PC-3 (cell line): ENCODE measurements at regions not wholly inside any gene's neighbourhood (a gene's known extent, or its start where the extent isn't known, plus 50 kb on each side); places are given as distances from the start of the nearest gene placed in this dataset.

Source experiments
- ATAC-seq: fragments of 200-7000 bp; cut with Tn5 transposase; 2 replicates; pipeline ENCODE4 v1.9.1; 2020; ENCODE audit warnings: mild to moderate bottlenecking, moderate library complexity
- BruUV-seq: library from RNA; stranded (reverse); fragments of 400-500 nt; replicated peaks from 2 replicates; lab custom pipeline; 2021; lab: Mats Ljungman, UMichigan
- CTCF ChIA-PET: fragments of 300-600 bp; sonication (Branson Sonifier 250); formaldehyde crosslinking; loops from one replicate; lab custom pipeline; 2022; ENCODE audit warnings: antibody characterized with exemption; lab: Charles Lee
- POLR2A ChIA-PET: fragments of 300-600 bp; sonication (Branson Sonifier 250); formaldehyde crosslinking; loops from one replicate; lab custom pipeline; 2022; ENCODE audit warnings: antibody characterized with exemption; ENCODE audit not compliant: unreplicated experiment; lab: Charles Lee
- DNase-seq: peaks from one replicate; pipeline ENCODE4 v3.0.0-alpha.2; 2015
- H2AFZ ChIP-seq: fragments of 300-600 bp; sonication (generic); 2 replicates; pipeline ENCODE4 v1.6.0; 2016; ENCODE audit warnings: antibody characterized with exemption, low read length
- H3F3A ChIP-seq: fragments of 300-600 bp; sonication (generic); one replicate; pipeline ENCODE4 v1.6.0; 2017; ENCODE audit warnings: antibody characterized with exemption, low read length, control low read depth, mild to moderate bottlenecking; ENCODE audit not compliant: unreplicated experiment
- H3K27ac ChIP-seq: fragments of 300-600 bp; sonication (generic); 2 replicates; pipeline ENCODE4 v1.5.1; 2016; ENCODE audit warnings: mild to moderate bottlenecking, low read length
- H3K27me3 ChIP-seq: fragments of 300-600 bp; sonication (generic); 2 replicates; pipeline ENCODE4 v1.6.1; 2016; ENCODE audit warnings: low read length, mixed read lengths
- H3K36me3 ChIP-seq: fragments of 300-600 bp; sonication (generic); 2 replicates; pipeline ENCODE4 v1.6.1; 2016; ENCODE audit warnings: low read depth, mixed run types, low read length, mixed read lengths
- H3K4me1 ChIP-seq: fragments of 300-600 bp; sonication (generic); 2 replicates; pipeline ENCODE4 v1.5.1; 2016; ENCODE audit warnings: low read length; ENCODE audit not compliant: insufficient read depth
- H3K4me2 ChIP-seq: fragments of 300-600 bp; sonication (generic); 2 replicates; pipeline ENCODE4 v1.6.0; 2016; ENCODE audit warnings: low read length
- H3K4me3 ChIP-seq: fragments of 300-600 bp; sonication (generic); 2 replicates; pipeline ENCODE4 v1.5.1; 2016; ENCODE audit warnings: mild to moderate bottlenecking, low read length, mixed read lengths
- H3K79me2 ChIP-seq: fragments of 300-600 bp; sonication (generic); 2 replicates; pipeline ENCODE4 v1.6.1; 2017; ENCODE audit warnings: low read length, mixed read lengths
- H3K9ac ChIP-seq: fragments of 300-600 bp; sonication (generic); 2 replicates; pipeline ENCODE4 v1.6.0; 2016; ENCODE audit warnings: mild to moderate bottlenecking, low read length
- H3K9me2 ChIP-seq: fragments of 300-600 bp; sonication (generic); replicated peaks from 2 replicates; pipeline ENCODE4 v1.6.1; 2016; ENCODE audit warnings: mixed run types, low read length, mixed read lengths
- H3K9me3 ChIP-seq: fragments of 300-600 bp; sonication (generic); 2 replicates; pipeline ENCODE4 v1.6.1; 2016; ENCODE audit warnings: low read length, mixed read lengths
- H4K20me1 ChIP-seq: fragments of 300-600 bp; sonication (generic); 2 replicates; pipeline ENCODE4 v1.6.1; 2016; ENCODE audit warnings: low read length, mixed read lengths
- EZH2 ChIP-seq: fragments of 300-600 bp; sonication (generic); IDR thresholded peaks from one replicate; pipeline ENCODE4 v1.6.1; 2017; ENCODE audit warnings: antibody characterized with exemption, mild to moderate bottlenecking, low read length; ENCODE audit not compliant: unreplicated experiment
- EZH2phosphoT487 ChIP-seq: fragments of 300-600 bp; sonication (generic); IDR thresholded peaks from 2 replicates; pipeline ENCODE4 v1.6.1; 2018; ENCODE audit warnings: mild to moderate bottlenecking, antibody characterized with exemption, low read length, borderline replicate concordance
- intact Hi-C: fragments of 100-400 bp; cut with micrococcal nuclease; formaldehyde crosslinking; loops from 2 replicates; pipeline ENCODE4 v1.9.0; 2023
- TF ChIP-seq, protein P1 (sequence below): fragments of 300-600 bp; sonication (generic); conservative IDR thresholded peaks from 2 replicates; pipeline ENCODE4 v1.5.1; 2017; ENCODE audit warnings: antibody characterized with exemption, low read depth, mild to moderate bottlenecking, low read length

DNA sequence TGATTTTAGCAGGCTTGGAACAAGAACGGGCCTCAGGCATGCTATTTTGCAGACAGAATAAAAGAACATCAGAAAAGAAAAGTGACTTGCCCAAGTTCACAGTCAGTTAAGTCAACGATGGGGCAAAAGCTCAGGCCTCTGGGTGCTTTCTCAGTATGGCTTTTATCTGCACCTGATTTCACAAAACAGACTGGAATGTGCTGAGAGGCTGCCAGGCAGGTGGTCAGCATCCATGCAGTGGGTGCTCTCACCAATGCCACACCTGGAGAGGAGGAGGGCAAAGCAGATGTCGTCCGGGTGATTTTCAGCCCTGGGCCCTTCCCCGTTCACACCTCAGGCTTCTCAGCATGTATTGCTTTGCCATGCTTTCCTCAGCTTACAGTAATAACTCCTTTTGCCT is 854.6 kb downstream of the RNF144A start:
- CTCF ChIA-PET = no interaction called here
- Histone ChIP-seq H3K9me2 (no peaks in the 10 kb centered on the region), H3K9ac (no peak overlapping the region; the same call in 1 of the 2 replicates), H3K79me2 (no peaks in the 10 kb centered on the region), H3K4me1 (peaks cover 23% of the 10 kb centered on the region), H3K27me3 (no peaks in the 10 kb centered on the region), H2AFZ (no peak overlapping the region), H3K27ac (peak overlapping the region; percentile 99), H3K4me3 (no peak overlapping the region), H3K9me3 (no peaks in the 10 kb centered on the region), H3F3A (no peaks in the 10 kb centered on the region), H4K20me1 (no peaks in the 10 kb centered on the region), H3K4me2 (no peak overlapping the region), H3K36me3 (no peaks in the 10 kb centered on the region)
- DNase-seq (no peak), ATAC-seq (no peak)
- TF ChIP-seq EZH2phosphoT487 = no peak
- TF ChIP-seq, protein P1, sequence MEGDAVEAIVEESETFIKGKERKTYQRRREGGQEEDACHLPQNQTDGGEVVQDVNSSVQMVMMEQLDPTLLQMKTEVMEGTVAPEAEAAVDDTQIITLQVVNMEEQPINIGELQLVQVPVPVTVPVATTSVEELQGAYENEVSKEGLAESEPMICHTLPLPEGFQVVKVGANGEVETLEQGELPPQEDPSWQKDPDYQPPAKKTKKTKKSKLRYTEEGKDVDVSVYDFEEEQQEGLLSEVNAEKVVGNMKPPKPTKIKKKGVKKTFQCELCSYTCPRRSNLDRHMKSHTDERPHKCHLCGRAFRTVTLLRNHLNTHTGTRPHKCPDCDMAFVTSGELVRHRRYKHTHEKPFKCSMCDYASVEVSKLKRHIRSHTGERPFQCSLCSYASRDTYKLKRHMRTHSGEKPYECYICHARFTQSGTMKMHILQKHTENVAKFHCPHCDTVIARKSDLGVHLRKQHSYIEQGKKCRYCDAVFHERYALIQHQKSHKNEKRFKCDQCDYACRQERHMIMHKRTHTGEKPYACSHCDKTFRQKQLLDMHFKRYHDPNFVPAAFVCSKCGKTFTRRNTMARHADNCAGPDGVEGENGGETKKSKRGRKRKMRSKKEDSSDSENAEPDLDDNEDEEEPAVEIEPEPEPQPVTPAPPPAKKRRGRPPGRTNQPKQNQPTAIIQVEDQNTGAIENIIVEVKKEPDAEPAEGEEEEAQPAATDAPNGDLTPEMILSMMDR = no peak
- no peak for TF ChIP-seq EZH2
- POLR2A ChIA-PET = no interaction called here
- intact Hi-C loops = no loop called here
- BruUV-seq = no TSS peak

DNA sequence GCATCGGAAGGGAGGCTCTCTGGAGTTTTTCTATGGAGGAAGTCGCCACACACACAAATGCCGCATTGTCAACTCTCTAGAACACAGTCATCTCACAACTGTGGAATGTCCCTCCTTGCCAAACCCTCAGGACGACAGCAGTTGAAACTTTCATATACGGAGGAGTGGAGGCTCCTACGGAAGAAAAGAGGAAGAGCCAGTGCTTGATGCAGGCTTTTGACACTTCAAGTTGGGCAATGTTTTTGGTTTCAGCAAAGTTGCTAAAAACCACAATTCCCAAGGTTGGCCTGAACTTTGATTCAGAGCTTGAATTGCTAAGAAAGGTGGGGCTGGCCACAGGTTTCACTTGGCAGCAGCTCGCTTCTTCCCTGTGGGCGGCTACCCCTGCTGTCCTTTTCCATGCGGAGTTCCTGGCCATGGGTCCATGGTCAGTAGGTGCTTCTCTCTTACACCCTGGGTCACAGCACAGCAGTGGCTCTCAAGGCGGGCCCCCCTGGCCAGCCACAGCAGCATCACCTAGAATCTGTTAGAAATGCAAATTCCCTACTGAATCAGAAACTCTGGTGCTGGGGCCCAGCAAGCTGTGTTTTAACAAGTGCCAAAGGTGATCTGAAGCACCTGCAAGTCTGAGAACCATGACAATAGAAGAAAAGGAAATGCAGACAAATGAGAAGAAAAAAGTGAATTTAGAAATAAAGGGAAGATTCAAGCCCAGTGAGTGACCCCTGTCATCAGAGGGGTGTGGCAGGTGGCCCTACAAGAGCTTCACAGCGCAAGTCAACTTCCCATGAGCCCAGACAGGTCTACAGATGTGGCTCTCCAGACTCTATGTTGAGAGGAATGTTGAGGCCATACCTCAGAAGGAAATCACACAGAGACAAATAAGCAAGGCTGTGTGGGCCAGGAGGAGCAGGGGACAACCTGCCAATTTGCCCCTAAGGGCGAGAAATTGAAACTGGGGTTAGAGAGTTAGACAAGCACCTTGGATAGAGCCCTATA is 856.4 kb downstream of the RNF144A start:
- peak overlapping the region; percentile 82 for H3K9ac ChIP-seq
- no peaks in the 10 kb centered on the region for H3F3A ChIP-seq
- H3K36me3 ChIP-seq = no peaks in the 10 kb centered on the region
- no peaks in the 10 kb centered on the region for H3K79me2 ChIP-seq
- H3K4me1 ChIP-seq = peaks cover 23% of the 10 kb centered on the region
- no peaks in the 10 kb centered on the region for H3K27me3 ChIP-seq
- peak overlapping the region; percentile 68 for H3K4me2 ChIP-seq
- H3K4me3 ChIP-seq = 0 out of 2 replicates have a peak overlapping the region, but pooled peaks have one; percentile 11
- ChIA-PET POLR2A (interaction anchor here (0.6 kb wide), 1 partner anchor 240 kb away, joined by 3 read pairs; no protein-coding TSS in a partner anchor), CTCF (interaction anchor here (0.6 kb wide), 1 partner anchor 346 kb away, joined by 3 read pairs; no protein-coding TSS in a partner anchor)
- no peaks in the 10 kb centered on the region for H3K9me2 ChIP-seq
- intact Hi-C loops = no loop called here
- H4K20me1 ChIP-seq = no peaks in the 10 kb centered on the region
- DNase-seq = peak; percentile 89
- H3K27ac ChIP-seq = peak overlapping the region; percentile 99
- no peak for TF ChIP-seq EZH2phosphoT487
- TF ChIP-seq, protein P1 = no peak
- TF ChIP-seq EZH2 = no peak
- peak; percentile 77 for ATAC-seq
- H2AFZ ChIP-seq = peak overlapping the region; percentile 62
- BruUV-seq = no TSS peak
- H3K9me3 ChIP-seq = no peaks in the 10 kb centered on the region
